ENCODE measurements at regions not wholly inside any gene's neighbourhood (a gene's known extent, or its start where the extent isn't known, plus 50 kb on each side); places are given as distances from the start of the nearest gene placed in this dataset.

DNA sequence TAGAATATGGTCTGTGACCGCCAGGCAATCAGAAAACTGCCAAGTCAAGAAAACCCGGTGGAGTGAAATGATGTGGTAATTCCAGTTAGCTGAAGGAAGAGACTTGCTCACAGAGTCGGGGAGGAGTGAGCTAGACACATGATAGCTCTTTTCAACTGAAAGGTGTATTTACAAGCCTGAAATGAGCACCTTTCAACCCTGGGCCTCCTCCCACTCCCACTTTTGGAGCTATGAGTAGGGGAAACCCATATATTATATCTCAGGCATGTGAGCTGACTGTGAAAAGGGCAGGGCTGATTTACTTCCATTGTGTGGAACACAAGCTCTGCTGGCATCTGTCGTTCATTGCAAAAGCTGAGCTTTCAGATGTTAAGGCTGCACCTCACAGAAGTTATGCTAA is 960.2 kb downstream of the TUSC7 start:
- in situ Hi-C loops (cut with HindIII; ENCODE audit: low sequenced_read_pairs), result no loop called here
- DNase-seq (ENCODE audit: low spot score), result no peak

DNA sequence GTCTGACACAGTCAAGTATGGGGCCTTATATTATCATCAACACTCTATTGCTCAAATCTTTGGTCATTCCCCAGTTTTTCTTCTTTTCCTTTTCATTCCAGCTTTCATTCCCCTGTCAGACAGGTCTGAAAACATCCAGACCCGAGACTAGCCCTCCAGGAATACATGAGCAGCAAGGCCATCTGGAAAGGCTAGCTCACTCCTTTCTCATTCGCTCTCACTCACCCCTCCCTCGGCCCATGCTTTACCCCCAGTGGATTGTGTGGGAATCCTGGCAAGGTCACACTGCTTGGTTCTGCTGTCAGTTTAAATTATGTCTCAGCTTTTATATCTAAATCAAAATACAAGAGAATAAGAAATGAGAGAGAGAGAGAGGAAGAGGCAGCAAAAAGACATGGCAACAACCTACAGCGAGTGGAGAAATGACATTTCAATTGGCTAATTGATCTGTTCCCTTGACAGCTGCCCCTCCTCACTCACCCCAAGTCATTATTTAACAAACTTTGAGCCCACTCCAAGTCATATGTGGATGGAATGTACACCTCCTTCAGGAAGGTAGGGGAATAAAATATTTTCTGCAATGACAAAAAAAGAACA is 962.2 kb downstream of the TUSC7 start:
- in situ Hi-C loops (cut with HindIII; ENCODE audit: low sequenced_read_pairs), result no loop called here
- peak; percentile 35 for DNase-seq (ENCODE audit: low spot score)

DNA sequence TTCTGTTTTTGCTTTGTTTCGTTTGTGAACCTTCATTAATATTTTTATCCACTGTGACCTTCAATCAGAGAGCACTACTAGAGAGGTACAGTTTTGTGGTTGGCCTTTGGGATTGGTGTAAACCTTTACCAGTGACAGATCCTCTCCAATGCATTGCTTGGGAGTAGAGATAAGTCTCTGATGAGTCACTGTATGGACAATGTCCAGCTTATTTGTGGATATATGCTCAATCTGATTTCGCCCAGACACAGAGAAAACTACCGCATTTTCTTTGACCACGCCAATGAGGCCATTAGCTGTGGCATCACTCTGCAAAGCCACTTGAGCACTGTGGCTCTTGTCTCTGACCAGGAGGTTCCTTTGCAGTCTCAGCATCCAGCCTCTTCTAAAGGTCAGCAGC is 964.7 kb downstream of the TUSC7 start:
- DNase-seq (ENCODE audit: low spot score), result no peak
- in situ Hi-C loops (cut with HindIII; ENCODE audit: low sequenced_read_pairs), result no loop called here

DNA sequence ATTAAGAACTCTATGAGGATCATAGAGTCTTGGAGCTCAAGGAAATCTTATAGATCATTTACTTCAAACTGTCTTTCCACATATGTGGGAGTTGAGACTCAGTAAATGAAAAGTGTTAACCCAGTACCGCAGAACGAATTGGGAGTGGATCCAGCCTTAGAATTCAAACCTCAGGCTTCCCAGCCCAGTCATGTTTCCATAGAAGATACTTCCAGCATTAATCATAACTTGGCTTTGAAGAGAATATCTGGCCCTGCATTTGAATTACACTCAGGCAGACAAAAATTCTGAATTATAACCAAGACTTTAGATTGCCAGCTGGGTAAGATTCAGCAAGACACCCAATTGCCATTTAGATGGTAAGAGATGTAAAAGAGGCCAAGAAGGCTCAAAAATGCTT is 972.0 kb downstream of the TUSC7 start:
- in situ Hi-C loops (cut with HindIII; ENCODE audit: low sequenced_read_pairs), result no loop called here
- no peak for DNase-seq (ENCODE audit: low spot score)

- DNase-seq (ENCODE audit: low spot score), result no peak
- in situ Hi-C loops (cut with HindIII; ENCODE audit: low sequenced_read_pairs), result no loop called here
These were observed 977.5 kb downstream of the TUSC7 start for GRCh38 chr3:117687096-117687495.

GRCh38 chr3:117688583-117688982 is 979.0 kb downstream of the TUSC7 start:
- DNase-seq (ENCODE audit: low spot score), result peak; percentile 33
- in situ Hi-C loops (cut with HindIII; ENCODE audit: low sequenced_read_pairs), result no loop called here

GRCh38 chr3:117691526-117691925 is 981.9 kb downstream of the TUSC7 start:
- DNase-seq (ENCODE audit: low spot score), result no peak
- in situ Hi-C loops (cut with HindIII; ENCODE audit: low sequenced_read_pairs), result no loop called here

DNA sequence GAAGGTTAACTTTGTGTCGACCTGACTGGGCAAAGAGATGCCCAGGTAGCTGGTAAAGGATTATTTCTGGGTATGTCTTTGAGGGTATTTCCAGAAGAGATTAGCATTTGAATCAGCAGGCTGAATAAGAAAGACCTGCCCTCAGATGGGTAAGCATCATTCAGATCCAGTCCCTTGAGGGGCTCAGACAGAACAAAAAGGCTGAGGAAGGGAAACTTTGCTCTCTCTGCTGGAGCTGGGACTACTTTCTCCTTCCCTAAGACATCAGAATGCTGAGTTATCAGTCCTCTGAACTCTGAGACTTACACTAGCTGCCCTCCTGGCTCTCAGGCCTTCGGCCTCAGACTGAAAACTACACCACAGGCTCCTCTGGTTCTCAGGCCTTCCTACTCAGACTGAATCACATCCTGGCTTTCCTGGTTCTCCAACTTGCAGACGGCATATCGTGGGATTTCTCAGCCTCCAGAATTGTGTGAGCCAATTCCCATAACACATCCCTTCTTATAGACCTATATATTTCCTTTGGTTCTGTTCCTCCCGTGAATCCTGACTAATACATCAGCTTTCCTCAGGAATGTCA is 982.9 kb downstream of the TUSC7 start:
- in situ Hi-C loops (cut with HindIII; ENCODE audit: low sequenced_read_pairs), result no loop called here
- DNase-seq (ENCODE audit: low spot score), result no peak

DNA sequence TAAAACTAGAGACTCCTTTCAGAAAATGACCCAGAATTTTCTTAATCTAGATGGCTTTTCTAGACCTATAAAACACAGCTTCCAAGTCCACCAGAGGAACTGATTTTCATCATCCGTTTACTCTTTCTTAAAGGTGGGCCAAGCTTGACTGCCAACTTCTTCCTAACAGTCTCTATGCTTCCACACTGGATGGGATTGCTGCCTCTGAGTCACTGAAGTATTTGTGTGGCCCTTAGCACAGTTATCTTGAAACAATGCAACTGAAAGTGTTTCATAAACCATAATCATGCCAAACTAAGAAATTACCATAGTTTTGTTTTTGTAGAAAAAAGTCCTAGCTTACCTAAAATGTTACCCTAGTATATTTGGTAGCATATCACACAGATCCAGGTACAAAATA is 985.7 kb downstream of the TUSC7 start:
- no peak for DNase-seq (ENCODE audit: low spot score)
- in situ Hi-C loops (cut with HindIII; ENCODE audit: low sequenced_read_pairs), result no loop called here

DNA sequence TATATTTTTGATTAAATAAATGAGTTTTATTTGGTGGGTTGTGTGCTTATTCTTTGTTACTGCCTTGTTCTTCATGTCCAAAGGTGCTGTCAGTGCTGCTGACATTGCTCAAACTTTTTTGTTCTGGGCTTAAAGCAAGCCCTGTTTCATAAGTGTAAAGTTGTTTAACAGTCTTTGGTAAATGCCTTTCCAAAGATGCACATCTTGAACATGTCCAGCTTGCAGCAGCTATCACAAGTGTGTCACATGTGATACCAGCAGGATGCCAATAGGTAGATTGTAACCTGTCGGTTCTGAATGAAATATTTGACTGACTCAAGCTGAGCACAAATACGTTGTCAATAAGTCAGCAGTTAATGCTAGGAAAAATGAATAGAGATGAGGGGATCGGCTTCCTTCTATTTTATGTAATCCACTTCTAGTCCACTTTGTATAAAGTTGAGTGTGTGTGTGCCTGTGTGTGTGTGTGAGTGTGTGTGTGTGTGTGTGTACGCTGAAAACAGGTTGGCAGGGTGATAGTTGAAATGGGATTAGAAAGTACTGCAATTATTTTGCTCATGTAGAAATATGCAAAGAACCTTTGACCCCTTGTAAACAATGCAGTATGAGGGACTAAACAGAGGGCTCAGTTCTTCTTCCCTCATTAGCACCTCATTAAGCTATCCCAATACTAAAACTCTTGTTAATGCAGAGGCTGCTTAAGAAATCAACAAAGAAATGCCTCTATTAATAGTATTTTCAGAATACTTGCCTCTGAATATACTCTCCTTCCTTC is 986.5 kb downstream of the TUSC7 start:
- in situ Hi-C loops (cut with HindIII; ENCODE audit: low sequenced_read_pairs), result no loop called here
- DNase-seq (ENCODE audit: low spot score), result no peak

- no peak for DNase-seq (ENCODE audit: low spot score)
- in situ Hi-C loops (cut with HindIII; ENCODE audit: low sequenced_read_pairs), result no loop called here
These were observed 987.4 kb downstream of the TUSC7 start for GRCh38 chr3:117696851-117697407.

DNA sequence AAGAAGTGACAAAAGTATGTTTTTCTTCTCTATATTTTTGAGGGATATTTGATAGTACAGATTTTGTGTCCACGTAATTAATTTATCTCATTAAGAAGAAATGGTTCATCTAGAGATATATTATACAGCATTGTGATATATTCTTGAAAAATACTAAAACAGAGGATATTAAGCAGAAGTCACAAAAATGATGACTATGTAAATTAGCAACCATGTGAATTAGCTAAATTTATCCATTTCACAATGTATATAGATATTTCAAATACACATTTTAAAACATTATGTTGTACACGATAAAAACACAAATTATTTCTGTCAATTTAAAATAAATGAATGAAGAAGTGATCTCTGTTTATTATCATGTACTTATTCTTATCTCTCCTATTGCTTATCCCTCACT is 989.5 kb downstream of the TUSC7 start:
- in situ Hi-C loops (cut with HindIII; ENCODE audit: low sequenced_read_pairs), result no loop called here
- no peak for DNase-seq (ENCODE audit: low spot score)

- no peak for DNase-seq (ENCODE audit: low spot score)
- in situ Hi-C loops (cut with HindIII; ENCODE audit: low sequenced_read_pairs), result no loop called here
These were observed 991.2 kb downstream of the TUSC7 start for GRCh38 chr3:117700573-117701360.

DNA sequence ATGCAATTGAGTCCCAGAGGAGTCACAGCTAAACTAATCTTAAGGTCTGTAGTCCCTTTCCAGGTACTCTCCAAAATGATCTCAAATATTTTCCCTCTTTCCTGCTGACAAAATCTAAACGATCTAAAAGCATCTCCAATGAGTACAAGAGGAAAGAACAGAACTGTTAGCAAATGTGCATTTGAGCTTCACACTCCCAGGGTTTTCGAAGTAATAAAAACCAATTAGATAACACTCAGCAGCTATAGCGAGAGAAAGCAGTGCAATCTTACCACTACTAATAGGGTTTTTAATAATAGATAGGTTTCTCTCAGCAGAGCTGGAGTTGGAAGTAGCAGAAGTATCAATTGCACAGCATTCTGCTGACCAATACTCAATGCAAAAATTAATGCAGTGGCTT is 995.4 kb downstream of the TUSC7 start:
- DNase-seq (ENCODE audit: low spot score), result no peak
- in situ Hi-C loops (cut with HindIII; ENCODE audit: low sequenced_read_pairs), result no loop called here

- in situ Hi-C loops (cut with HindIII; ENCODE audit: low sequenced_read_pairs), result no loop called here
- no peak for DNase-seq (ENCODE audit: low spot score)
These were observed 996.5 kb downstream of the TUSC7 start for GRCh38 chr3:117706037-117706436.

DNA sequence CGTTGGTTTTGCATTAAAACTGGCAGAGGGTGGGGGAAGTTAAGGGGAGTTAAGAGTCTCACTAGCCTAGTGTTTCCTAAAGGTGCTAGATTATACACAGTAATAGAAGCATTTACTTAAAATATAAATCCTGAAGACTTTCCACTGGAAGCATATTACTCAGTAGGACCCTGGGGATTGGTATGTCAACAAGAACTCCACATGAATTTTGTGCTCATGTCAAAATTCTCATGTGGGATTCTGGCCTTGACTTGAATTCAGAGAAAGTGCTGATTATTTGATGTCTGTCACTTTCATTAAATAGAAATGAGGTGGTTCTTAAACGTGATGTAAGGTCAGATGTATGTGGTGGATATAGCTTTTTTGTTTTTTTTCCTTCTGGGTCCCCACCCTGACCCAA is 997.2 kb downstream of the TUSC7 start:
- in situ Hi-C loops (cut with HindIII; ENCODE audit: low sequenced_read_pairs), result no loop called here
- DNase-seq (ENCODE audit: low spot score), result no peak

GRCh38 chr3:117708601-117709000 is 999.0 kb downstream of the TUSC7 start:
- no peak for DNase-seq (ENCODE audit: low spot score)
- in situ Hi-C loops (cut with HindIII; ENCODE audit: low sequenced_read_pairs), result no loop called here

GRCh38 chr3:117709108-117709507 is 999.5 kb downstream of the TUSC7 start:
- DNase-seq (ENCODE audit: low spot score), result no peak
- in situ Hi-C loops (cut with HindIII; ENCODE audit: low sequenced_read_pairs), result no loop called here

GRCh38 chr3:117710501-117710900 is 1000.9 kb downstream of the TUSC7 start:
- in situ Hi-C loops (cut with HindIII; ENCODE audit: low sequenced_read_pairs), result no loop called here

More at GRCh38 chr3:117710501-117710900, 1000.9 kb downstream of the TUSC7 start:
- no peak for DNase-seq (ENCODE audit: low spot score)

Measured in G401 (cell line).